PC-9 (cell line): ENCODE measurements at regions not wholly inside any gene's neighbourhood (a gene's known extent, or its start where the extent isn't known, plus 50 kb on each side); places are given as distances from the start of the nearest gene placed in this dataset.

ENCODE experiments used
- EZH2 ChIP-seq: fragments of 200-600 bp; sonication (generic); IDR thresholded peaks from 2 replicates; pipeline ENCODE4 v1.8.0; 2017; ENCODE audit warnings: antibody characterized with exemption, low read depth
- TF ChIP-seq, protein P1 (sequence below): fragments of 200-600 bp; sonication (generic); conservative IDR thresholded peaks from 2 replicates; pipeline ENCODE4 v1.6.1; 2017; ENCODE audit warnings: mixed run types, antibody characterized with exemption, mild to moderate bottlenecking, moderate library complexity

DNA sequence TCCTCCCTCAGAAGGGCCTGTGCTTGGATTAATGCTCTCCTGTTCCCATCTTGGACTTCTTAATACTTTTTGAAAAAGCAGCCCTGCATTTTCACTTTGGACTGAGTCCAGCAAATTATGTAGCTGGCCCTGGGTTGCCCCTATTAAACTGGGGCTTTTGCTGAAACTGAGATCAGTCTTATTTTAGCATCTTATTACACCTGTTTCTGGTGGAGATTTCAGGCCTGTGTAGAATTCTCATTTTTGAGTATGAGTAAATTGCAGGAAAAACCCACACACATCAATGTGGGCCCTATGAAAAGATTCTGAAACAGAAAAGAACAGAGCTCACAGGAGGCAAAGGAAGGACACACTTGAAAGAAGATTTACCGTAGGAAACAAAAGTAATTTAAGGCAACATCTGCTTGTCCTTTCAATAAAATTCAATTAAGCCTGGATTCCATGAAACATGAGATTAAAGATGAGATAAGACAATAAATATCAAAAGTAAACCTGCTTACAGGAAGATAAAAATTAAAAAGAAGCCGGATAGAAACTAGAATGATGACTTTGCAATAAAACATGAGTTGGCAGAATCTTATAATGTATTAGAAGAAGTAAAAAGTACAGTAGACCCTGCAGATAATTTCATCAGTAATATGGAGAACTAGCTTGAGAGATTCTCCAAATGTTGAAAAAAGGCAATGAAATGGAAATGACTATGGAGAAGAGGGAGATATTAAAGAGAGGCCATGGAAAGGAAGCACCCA is 90.7 kb upstream of the GCFC2 start:
- TF ChIP-seq, protein P1, sequence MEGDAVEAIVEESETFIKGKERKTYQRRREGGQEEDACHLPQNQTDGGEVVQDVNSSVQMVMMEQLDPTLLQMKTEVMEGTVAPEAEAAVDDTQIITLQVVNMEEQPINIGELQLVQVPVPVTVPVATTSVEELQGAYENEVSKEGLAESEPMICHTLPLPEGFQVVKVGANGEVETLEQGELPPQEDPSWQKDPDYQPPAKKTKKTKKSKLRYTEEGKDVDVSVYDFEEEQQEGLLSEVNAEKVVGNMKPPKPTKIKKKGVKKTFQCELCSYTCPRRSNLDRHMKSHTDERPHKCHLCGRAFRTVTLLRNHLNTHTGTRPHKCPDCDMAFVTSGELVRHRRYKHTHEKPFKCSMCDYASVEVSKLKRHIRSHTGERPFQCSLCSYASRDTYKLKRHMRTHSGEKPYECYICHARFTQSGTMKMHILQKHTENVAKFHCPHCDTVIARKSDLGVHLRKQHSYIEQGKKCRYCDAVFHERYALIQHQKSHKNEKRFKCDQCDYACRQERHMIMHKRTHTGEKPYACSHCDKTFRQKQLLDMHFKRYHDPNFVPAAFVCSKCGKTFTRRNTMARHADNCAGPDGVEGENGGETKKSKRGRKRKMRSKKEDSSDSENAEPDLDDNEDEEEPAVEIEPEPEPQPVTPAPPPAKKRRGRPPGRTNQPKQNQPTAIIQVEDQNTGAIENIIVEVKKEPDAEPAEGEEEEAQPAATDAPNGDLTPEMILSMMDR, result no peak
- no peak for TF ChIP-seq EZH2
